ENCODE measurements at regions not wholly inside any gene's neighbourhood (a gene's known extent, or its start where the extent isn't known, plus 50 kb on each side); places are given as distances from the start of the nearest gene placed in this dataset.

- H3K4me2 ChIP-seq (ENCODE audit: low read length): no peak overlapping the region
- no peaks in the 10 kb centered on the region for H3K27me3 ChIP-seq (ENCODE audit: control insufficient read depth, low read length)
- TF ChIP-seq CTCF (IDR thresholded peaks at IDR 0.05; ENCODE audit: low read depth, low read length, poor library complexity, severe bottlenecking): no peak
- no peak for TF ChIP-seq EZH2phosphoT487 (IDR thresholded peaks at IDR 0.05; ENCODE audit: borderline replicate concordance, low read length)
- H3K4me1 ChIP-seq (ENCODE audit: control insufficient read depth, low read length): no peaks in the 10 kb centered on the region
- H3K27ac ChIP-seq (ENCODE audit: low read depth, low read length): no peak overlapping the region
- H4K20me1 ChIP-seq (ENCODE audit: control insufficient read depth, insufficient read depth, low read depth, low read length): no peaks in the 10 kb centered on the region
- H3F3A ChIP-seq (ENCODE audit: control insufficient read depth, insufficient read depth): no peaks in the 10 kb centered on the region
- no peaks in the 10 kb centered on the region for H3K79me2 ChIP-seq (ENCODE audit: control insufficient read depth, low read length)
- no peaks in the 10 kb centered on the region for H3K9me2 ChIP-seq (replicated peaks; ENCODE audit: control insufficient read depth, low read length)
- no peaks in the 10 kb centered on the region for H3K9me3 ChIP-seq (ENCODE audit: control insufficient read depth, insufficient read depth, low read length)
- H3K36me3 ChIP-seq (ENCODE audit: control insufficient read depth, low read length): no peaks in the 10 kb centered on the region
- no peak overlapping the region for H3K4me3 ChIP-seq (ENCODE audit: low read length)
Observed at GRCh38 chr4:13907255-13907751, 279.8 kb upstream of the BOD1L1 start.

GRCh38 chr4:13908455-13908854, 280.9 kb upstream of the BOD1L1 start:
- no peaks in the 10 kb centered on the region for H3K4me1 ChIP-seq (ENCODE audit: control insufficient read depth, low read length)

GRCh38 chr4:13910556-13910955, 283.0 kb upstream of the BOD1L1 start:
- Histone ChIP-seq H3K27ac (ENCODE audit: low read depth, low read length) (no peak overlapping the region), H3K36me3 (ENCODE audit: control insufficient read depth, low read length) (no peaks in the 10 kb centered on the region), H3F3A (ENCODE audit: control insufficient read depth, insufficient read depth) (no peaks in the 10 kb centered on the region), H3K9me3 (ENCODE audit: control insufficient read depth, insufficient read depth, low read length) (no peaks in the 10 kb centered on the region), H3K4me3 (ENCODE audit: low read length) (no peak overlapping the region), H3K27me3 (ENCODE audit: control insufficient read depth, low read length) (no peaks in the 10 kb centered on the region), H3K4me2 (ENCODE audit: low read length) (no peak overlapping the region), H4K20me1 (ENCODE audit: control insufficient read depth, insufficient read depth, low read depth, low read length) (no peaks in the 10 kb centered on the region), H3K9me2 (replicated peaks; ENCODE audit: control insufficient read depth, low read length) (no peaks in the 10 kb centered on the region), H3K79me2 (ENCODE audit: control insufficient read depth, low read length) (no peaks in the 10 kb centered on the region), H3K4me1 (ENCODE audit: control insufficient read depth, low read length) (no peaks in the 10 kb centered on the region)
- TF ChIP-seq EZH2phosphoT487 (IDR thresholded peaks at IDR 0.05; ENCODE audit: borderline replicate concordance, low read length): no peak
- no peak for TF ChIP-seq CTCF (IDR thresholded peaks at IDR 0.05; ENCODE audit: low read depth, low read length, poor library complexity, severe bottlenecking)

More at GRCh38 chr4:13908455-13908854, 280.9 kb upstream of the BOD1L1 start:
- Histone ChIP-seq H3K4me2 (ENCODE audit: low read length) (no peak overlapping the region), H3F3A (ENCODE audit: control insufficient read depth, insufficient read depth) (no peaks in the 10 kb centered on the region), H3K36me3 (ENCODE audit: control insufficient read depth, low read length) (no peaks in the 10 kb centered on the region), H3K9me2 (replicated peaks; ENCODE audit: control insufficient read depth, low read length) (no peaks in the 10 kb centered on the region), H3K4me3 (ENCODE audit: low read length) (no peak overlapping the region), H3K27ac (ENCODE audit: low read depth, low read length) (no peak overlapping the region), H3K9me3 (ENCODE audit: control insufficient read depth, insufficient read depth, low read length) (no peaks in the 10 kb centered on the region), H4K20me1 (ENCODE audit: control insufficient read depth, insufficient read depth, low read depth, low read length) (no peaks in the 10 kb centered on the region), H3K79me2 (ENCODE audit: control insufficient read depth, low read length) (no peaks in the 10 kb centered on the region), H3K27me3 (ENCODE audit: control insufficient read depth, low read length) (no peaks in the 10 kb centered on the region)
- TF ChIP-seq CTCF (IDR thresholded peaks at IDR 0.05; ENCODE audit: low read depth, low read length, poor library complexity, severe bottlenecking): no peak
- no peak for TF ChIP-seq EZH2phosphoT487 (IDR thresholded peaks at IDR 0.05; ENCODE audit: borderline replicate concordance, low read length)

Data from DOHH2 (cell line).